A549 (cell line): ENCODE measurements at regions not wholly inside any gene's neighbourhood (a gene's known extent, or its start where the extent isn't known, plus 50 kb on each side); places are given as distances from the start of the nearest gene placed in this dataset.

Source experiments
- CBX2 ChIP-seq: fragments of 200-600 bp; sonication (generic); IDR thresholded peaks from 2 replicates; pipeline ENCODE4 v1.6.1; 2016; ENCODE audit warnings: low read depth, mild to moderate bottlenecking, borderline replicate concordance
- CBX8 ChIP-seq: fragments of 200-600 bp; sonication (generic); IDR thresholded peaks from 2 replicates; pipeline ENCODE4 v1.6.1; 2016
- EHF ChIP-seq: fragments of 250-450 bp; sonication (Bioruptor Pico); IDR thresholded peaks from 2 replicates; pipeline ENCODE4 v1.5.0; 2020; ENCODE audit warnings: mild to moderate bottlenecking
- EP300 ChIP-seq, 2 experiments: fragments of >200 bp; sonication (Bioruptor Twin); formaldehyde crosslinking; IDR thresholded peaks; 2 replicates in 1 of 2; 3 replicates in 1 of 2; pipeline ENCODE4 v1.6.1; 2016 to 2017
- ESRRA ChIP-seq: fragments of 150-350 bp; IDR thresholded peaks from 2 replicates; pipeline ENCODE4 v1.6.1; 2014; ENCODE audit warnings: mild to moderate bottlenecking, low read length, borderline replicate concordance
- HOXB13 ChIP-seq: fragments of 250-450 bp; sonication (Bioruptor Pico); IDR thresholded peaks from 2 replicates; pipeline ENCODE4 v1.5.0; 2020; ENCODE audit warnings: low read depth, mild to moderate bottlenecking, moderate library complexity
- NR3C1 ChIP-seq: fragments of >200 bp; sonication (Bioruptor Twin); formaldehyde crosslinking; IDR thresholded peaks from 3 replicates; pipeline ENCODE4 v1.6.1; 2017
- PHF8 ChIP-seq: fragments of 200-600 bp; sonication (generic); IDR thresholded peaks from 2 replicates; pipeline ENCODE4 v1.6.1; 2016; ENCODE audit warnings: low read depth, mild to moderate bottlenecking, antibody characterized with exemption, moderate library complexity, borderline replicate concordance
- TF ChIP-seq, protein P1 (sequence below): fragments of >200 bp; sonication (Bioruptor Twin); formaldehyde crosslinking; IDR thresholded peaks from 3 replicates; pipeline ENCODE4 v1.5.1; 2016
- TF ChIP-seq, protein P2 (sequence below): fragments of 150-350 bp; IDR thresholded peaks from 2 replicates; pipeline ENCODE4 v1.6.1; 2014; ENCODE audit warnings: low read depth, mild to moderate bottlenecking, low read length
- TF ChIP-seq, protein P3 (sequence below): fragments of 200-600 bp; sonication (generic); IDR thresholded peaks from 2 replicates; pipeline ENCODE4 v1.6.1; 2016; ENCODE audit warnings: antibody characterized with exemption, mild to moderate bottlenecking, moderate library complexity

DNA sequence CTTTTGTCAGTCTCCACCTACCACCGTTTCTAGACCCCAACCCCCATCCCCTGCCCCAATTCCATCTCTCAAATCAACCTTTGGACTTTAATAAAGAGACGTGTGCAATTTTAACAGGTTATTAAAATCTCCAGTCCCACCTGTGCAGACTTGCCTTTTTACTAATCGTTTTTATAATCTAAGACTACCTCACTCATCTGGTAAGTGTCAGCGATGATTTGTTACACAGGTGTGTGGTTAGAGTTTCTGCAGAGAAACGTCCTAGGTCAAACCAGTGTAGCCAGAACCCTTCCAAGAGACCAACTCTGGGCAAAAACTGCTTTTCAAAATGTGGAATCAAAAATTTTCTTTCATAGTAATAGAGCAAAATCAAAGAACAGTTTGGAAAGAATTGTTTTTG, 60.4 kb upstream of the PELI2 start:
- TF ChIP-seq, protein P1, sequence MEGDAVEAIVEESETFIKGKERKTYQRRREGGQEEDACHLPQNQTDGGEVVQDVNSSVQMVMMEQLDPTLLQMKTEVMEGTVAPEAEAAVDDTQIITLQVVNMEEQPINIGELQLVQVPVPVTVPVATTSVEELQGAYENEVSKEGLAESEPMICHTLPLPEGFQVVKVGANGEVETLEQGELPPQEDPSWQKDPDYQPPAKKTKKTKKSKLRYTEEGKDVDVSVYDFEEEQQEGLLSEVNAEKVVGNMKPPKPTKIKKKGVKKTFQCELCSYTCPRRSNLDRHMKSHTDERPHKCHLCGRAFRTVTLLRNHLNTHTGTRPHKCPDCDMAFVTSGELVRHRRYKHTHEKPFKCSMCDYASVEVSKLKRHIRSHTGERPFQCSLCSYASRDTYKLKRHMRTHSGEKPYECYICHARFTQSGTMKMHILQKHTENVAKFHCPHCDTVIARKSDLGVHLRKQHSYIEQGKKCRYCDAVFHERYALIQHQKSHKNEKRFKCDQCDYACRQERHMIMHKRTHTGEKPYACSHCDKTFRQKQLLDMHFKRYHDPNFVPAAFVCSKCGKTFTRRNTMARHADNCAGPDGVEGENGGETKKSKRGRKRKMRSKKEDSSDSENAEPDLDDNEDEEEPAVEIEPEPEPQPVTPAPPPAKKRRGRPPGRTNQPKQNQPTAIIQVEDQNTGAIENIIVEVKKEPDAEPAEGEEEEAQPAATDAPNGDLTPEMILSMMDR: no peak
- TF ChIP-seq NR3C1 (no peak), PHF8 (no peak), CBX2 (no peak), CBX8 (no peak), HOXB13 (CRISPR knock-in tag) (no peak), EHF (CRISPR knock-in tag) (no peak), ESRRA (no peak), EP300 (IDR thresholded peaks at IDR 0.05) (no peak)
- TF ChIP-seq, protein P2, sequence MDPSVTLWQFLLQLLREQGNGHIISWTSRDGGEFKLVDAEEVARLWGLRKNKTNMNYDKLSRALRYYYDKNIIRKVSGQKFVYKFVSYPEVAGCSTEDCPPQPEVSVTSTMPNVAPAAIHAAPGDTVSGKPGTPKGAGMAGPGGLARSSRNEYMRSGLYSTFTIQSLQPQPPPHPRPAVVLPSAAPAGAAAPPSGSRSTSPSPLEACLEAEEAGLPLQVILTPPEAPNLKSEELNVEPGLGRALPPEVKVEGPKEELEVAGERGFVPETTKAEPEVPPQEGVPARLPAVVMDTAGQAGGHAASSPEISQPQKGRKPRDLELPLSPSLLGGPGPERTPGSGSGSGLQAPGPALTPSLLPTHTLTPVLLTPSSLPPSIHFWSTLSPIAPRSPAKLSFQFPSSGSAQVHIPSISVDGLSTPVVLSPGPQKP: no peak
- TF ChIP-seq, protein P3, sequence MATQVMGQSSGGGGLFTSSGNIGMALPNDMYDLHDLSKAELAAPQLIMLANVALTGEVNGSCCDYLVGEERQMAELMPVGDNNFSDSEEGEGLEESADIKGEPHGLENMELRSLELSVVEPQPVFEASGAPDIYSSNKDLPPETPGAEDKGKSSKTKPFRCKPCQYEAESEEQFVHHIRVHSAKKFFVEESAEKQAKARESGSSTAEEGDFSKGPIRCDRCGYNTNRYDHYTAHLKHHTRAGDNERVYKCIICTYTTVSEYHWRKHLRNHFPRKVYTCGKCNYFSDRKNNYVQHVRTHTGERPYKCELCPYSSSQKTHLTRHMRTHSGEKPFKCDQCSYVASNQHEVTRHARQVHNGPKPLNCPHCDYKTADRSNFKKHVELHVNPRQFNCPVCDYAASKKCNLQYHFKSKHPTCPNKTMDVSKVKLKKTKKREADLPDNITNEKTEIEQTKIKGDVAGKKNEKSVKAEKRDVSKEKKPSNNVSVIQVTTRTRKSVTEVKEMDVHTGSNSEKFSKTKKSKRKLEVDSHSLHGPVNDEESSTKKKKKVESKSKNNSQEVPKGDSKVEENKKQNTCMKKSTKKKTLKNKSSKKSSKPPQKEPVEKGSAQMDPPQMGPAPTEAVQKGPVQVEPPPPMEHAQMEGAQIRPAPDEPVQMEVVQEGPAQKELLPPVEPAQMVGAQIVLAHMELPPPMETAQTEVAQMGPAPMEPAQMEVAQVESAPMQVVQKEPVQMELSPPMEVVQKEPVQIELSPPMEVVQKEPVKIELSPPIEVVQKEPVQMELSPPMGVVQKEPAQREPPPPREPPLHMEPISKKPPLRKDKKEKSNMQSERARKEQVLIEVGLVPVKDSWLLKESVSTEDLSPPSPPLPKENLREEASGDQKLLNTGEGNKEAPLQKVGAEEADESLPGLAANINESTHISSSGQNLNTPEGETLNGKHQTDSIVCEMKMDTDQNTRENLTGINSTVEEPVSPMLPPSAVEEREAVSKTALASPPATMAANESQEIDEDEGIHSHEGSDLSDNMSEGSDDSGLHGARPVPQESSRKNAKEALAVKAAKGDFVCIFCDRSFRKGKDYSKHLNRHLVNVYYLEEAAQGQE: no peak
